ENCODE measurements at regions not wholly inside any gene's neighbourhood (a gene's known extent, or its start where the extent isn't known, plus 50 kb on each side); places are given as distances from the start of the nearest gene placed in this dataset.
"Not testable (repeated sequence)": the region's sequence is repeated elsewhere in the genome, so short reads cannot be mapped to it uniquely, and the experiment has no call there.

GRCh38 chr12:111250251-111250881, 118.5 kb downstream of the PHETA1 start:
- no peak for DNase-seq (ENCODE audit: extremely low read depth in 1 of 2, low read depth in 1 of 2)

GRCh38 chr12:111249757-111250156, 119.1 kb downstream of the PHETA1 start:
- DNase-seq (ENCODE audit: extremely low read depth in 1 of 2, low read depth in 1 of 2) = no peak

- no peak for DNase-seq (ENCODE audit: extremely low read depth in 1 of 2, low read depth in 1 of 2)
These were observed 119.9 kb downstream of the PHETA1 start for GRCh38 chr12:111249018-111249370.

- DNase-seq (ENCODE audit: extremely low read depth in 1 of 2, low read depth in 1 of 2) = no peak
These were observed 120.5 kb downstream of the PHETA1 start for GRCh38 chr12:111248236-111249017.

GRCh38 chr12:111247083-111247783, 121.7 kb downstream of the PHETA1 start:
- no peak for DNase-seq (ENCODE audit: extremely low read depth in 1 of 2, low read depth in 1 of 2)

- no peak for DNase-seq (ENCODE audit: extremely low read depth in 1 of 2, low read depth in 1 of 2)
These were observed 122.4 kb downstream of the PHETA1 start for GRCh38 chr12:111246477-111247011.

- no peak for DNase-seq (ENCODE audit: extremely low read depth in 1 of 2, low read depth in 1 of 2)
These were observed 123.0 kb downstream of the PHETA1 start for GRCh38 chr12:111245701-111246476.

- DNase-seq (ENCODE audit: extremely low read depth in 1 of 2, low read depth in 1 of 2) = no peak
These were observed 124.2 kb downstream of the PHETA1 start for GRCh38 chr12:111244673-111245072.

GRCh38 chr12:111242817-111243216, 126.1 kb downstream of the PHETA1 start:
- DNase-seq (ENCODE audit: extremely low read depth in 1 of 2, low read depth in 1 of 2) = not testable (repeated sequence)

GRCh38 chr12:111242184-111242583, 126.7 kb downstream of the PHETA1 start:
- no peak for DNase-seq (ENCODE audit: extremely low read depth in 1 of 2, low read depth in 1 of 2)

GRCh38 chr12:111240374-111240773, 128.5 kb downstream of the PHETA1 start:
- DNase-seq (ENCODE audit: extremely low read depth in 1 of 2, low read depth in 1 of 2) = no peak

GRCh38 chr12:111239235-111239634, 129.7 kb downstream of the PHETA1 start:
- no peak for DNase-seq (ENCODE audit: extremely low read depth in 1 of 2, low read depth in 1 of 2)

- no peak for DNase-seq (ENCODE audit: extremely low read depth in 1 of 2, low read depth in 1 of 2)
These were observed 130.7 kb downstream of the PHETA1 start for GRCh38 chr12:111238075-111238734.

- not testable (repeated sequence) for DNase-seq (ENCODE audit: extremely low read depth in 1 of 2, low read depth in 1 of 2)
These were observed 134.4 kb downstream of the PHETA1 start for GRCh38 chr12:111234491-111234890.

- no peak for DNase-seq (ENCODE audit: extremely low read depth in 1 of 2, low read depth in 1 of 2)
These were observed 135.1 kb downstream of the PHETA1 start for GRCh38 chr12:111233786-111234185.

GRCh38 chr12:111230649-111231048, 138.2 kb downstream of the PHETA1 start:
- no peak for DNase-seq (ENCODE audit: extremely low read depth in 1 of 2, low read depth in 1 of 2)

- no peak for DNase-seq (ENCODE audit: extremely low read depth in 1 of 2, low read depth in 1 of 2)
These were observed 139.8 kb downstream of the PHETA1 start for GRCh38 chr12:111228916-111229666.

GRCh38 chr12:111227476-111228420, 141.1 kb downstream of the PHETA1 start:
- no peak for DNase-seq (ENCODE audit: extremely low read depth in 1 of 2, low read depth in 1 of 2)
